Natural killer cell treated with Interleukin-12 subunit alpha and Interleukin-12 subunit beta and Interleukin-15 and Interleukin-18, amount 100 ng/mL, for 72 hours (primary cell): ENCODE measurements at regions not wholly inside any gene's neighbourhood (a gene's known extent, or its start where the extent isn't known, plus 50 kb on each side); places are given as distances from the start of the nearest gene placed in this dataset.
"Not testable (repeated sequence)": the region's sequence is repeated elsewhere in the genome, so short reads cannot be mapped to it uniquely, and the experiment has no call there.

Experiments
- ATAC-seq, 2 donors: fragments of 150-1000 bp; cut with Tn5 transposase in 1 of 2; sonication (Bioruptor Pico), chemical (Tn5 transposase) in 1 of 2; 2 replicates each; pipeline ENCODE4 v1.10.0; 2021
- DNase-seq: peaks from one replicate; pipeline ENCODE4 v3.0.0; 2022; ENCODE audit warnings: low spot score
- H3K27ac Mint-ChIP-seq, 2 donors: 1 replicate in 1 of 2; 2 replicates in 1 of 2; pipeline ENCODE4 v1.8.0; 2022; ENCODE audit warnings: mixed read lengths in 2 of 2, mild to moderate bottlenecking in 1 of 2, moderate library complexity in 1 of 2
- H3K27me3 Mint-ChIP-seq, 2 donors: 1 replicate in 1 of 2; 2 replicates in 1 of 2; pipeline ENCODE4 v1.8.0; 2022; ENCODE audit warnings: mixed read lengths in 2 of 2
- H3K36me3 Mint-ChIP-seq: one replicate; pipeline ENCODE4 v1.8.0; 2022; ENCODE audit warnings: mixed read lengths
- H3K4me1 Mint-ChIP-seq, 2 donors: 1 replicate in 1 of 2; 2 replicates in 1 of 2; pipeline ENCODE4 v1.8.0; 2022; ENCODE audit warnings: low read depth in 2 of 2, mixed read lengths in 2 of 2, mild to moderate bottlenecking in 1 of 2
- H3K4me3 Mint-ChIP-seq: one replicate; pipeline ENCODE4 v1.8.0; 2022; ENCODE audit warnings: mixed read lengths
- H3K9me3 Mint-ChIP-seq: 2 replicates; pipeline ENCODE4 v1.8.0; 2022; ENCODE audit warnings: mixed read lengths

- ATAC-seq (no peak), DNase-seq (no peak)
- Mint-ChIP-seq H3K27ac (no peak overlapping the region), H3K4me3 (no peak overlapping the region), H3K27me3 (no peaks in the 10 kb centered on the region), H3K36me3 (no peaks in the 10 kb centered on the region), H3K4me1 (no peaks in the 10 kb centered on the region), H3K9me3 (peaks cover 8% of the 10 kb centered on the region)
Measured at GRCh38 chr6:76592566-76592965, 520.1 kb upstream of the IMPG1 start.

- H3K4me3 Mint-ChIP-seq, result no peak overlapping the region
- no peak for DNase-seq
- H3K27me3 Mint-ChIP-seq, result no peaks in the 10 kb centered on the region
- H3K4me1 Mint-ChIP-seq, result no peaks in the 10 kb centered on the region
- no peak for ATAC-seq
- peaks cover 5% of the 10 kb centered on the region for H3K9me3 Mint-ChIP-seq
- H3K36me3 Mint-ChIP-seq, result peaks cover 1% of the 10 kb centered on the region
- H3K27ac Mint-ChIP-seq, result no peak overlapping the region
Measured at GRCh38 chr6:76587271-76587670, 514.8 kb upstream of the IMPG1 start.

- Mint-ChIP-seq H3K4me1 (no peaks in the 10 kb centered on the region), H3K4me3 (no peak overlapping the region), H3K27ac (no peak overlapping the region), H3K27me3 (no peaks in the 10 kb centered on the region), H3K36me3 (peaks cover 6% of the 10 kb centered on the region), H3K9me3 (peaks cover 11% of the 10 kb centered on the region)
- no peak for DNase-seq
- ATAC-seq, result no peak
Measured at GRCh38 chr6:76584121-76584520, 511.7 kb upstream of the IMPG1 start.

- H3K4me3 Mint-ChIP-seq, result no peak overlapping the region
- no peaks in the 10 kb centered on the region for H3K4me1 Mint-ChIP-seq
- ATAC-seq (no peak), DNase-seq (no peak)
- no peak overlapping the region for H3K27ac Mint-ChIP-seq
- peaks cover 6% of the 10 kb centered on the region for H3K36me3 Mint-ChIP-seq
- H3K27me3 Mint-ChIP-seq, result no peaks in the 10 kb centered on the region
- peaks cover 20% of the 10 kb centered on the region for H3K9me3 Mint-ChIP-seq
Measured at GRCh38 chr6:76578746-76579145, 506.3 kb upstream of the IMPG1 start.

- H3K4me1 Mint-ChIP-seq, result no peaks in the 10 kb centered on the region
- ATAC-seq (no peak), DNase-seq (no peak)
- H3K36me3 Mint-ChIP-seq, result no peaks in the 10 kb centered on the region
- H3K27ac Mint-ChIP-seq, result no peak overlapping the region
- H3K27me3 Mint-ChIP-seq, result no peaks in the 10 kb centered on the region
- no peak overlapping the region for H3K4me3 Mint-ChIP-seq
- H3K9me3 Mint-ChIP-seq, result peaks cover 14% of the 10 kb centered on the region
Measured at GRCh38 chr6:76574746-76575145, 502.3 kb upstream of the IMPG1 start.

GRCh38 chr6:76565932-76566331 lies 493.5 kb upstream of the IMPG1 start:
- ATAC-seq (no peak), DNase-seq (no peak)
- Mint-ChIP-seq H3K27ac (no peak overlapping the region), H3K4me1 (no peaks in the 10 kb centered on the region), H3K9me3 (peaks cover 17% of the 10 kb centered on the region), H3K27me3 (no peaks in the 10 kb centered on the region), H3K4me3 (no peak overlapping the region), H3K36me3 (peaks cover 11% of the 10 kb centered on the region)

- not testable (repeated sequence) for H3K27me3 Mint-ChIP-seq, H3K4me3 Mint-ChIP-seq, H3K4me1 Mint-ChIP-seq, DNase-seq, H3K27ac Mint-ChIP-seq, ATAC-seq, H3K36me3 Mint-ChIP-seq
- H3K9me3 Mint-ChIP-seq, result peaks cover 11% of the 10 kb centered on the region
Measured at GRCh38 chr6:76562371-76562770, 489.9 kb upstream of the IMPG1 start.

GRCh38 chr6:76560851-76561755 lies 488.6 kb upstream of the IMPG1 start:
- not testable (repeated sequence) for ATAC-seq, H3K4me1 Mint-ChIP-seq, DNase-seq, H3K27me3 Mint-ChIP-seq, H3K4me3 Mint-ChIP-seq, H3K27ac Mint-ChIP-seq, H3K36me3 Mint-ChIP-seq
- peaks cover 10% of the 10 kb centered on the region for H3K9me3 Mint-ChIP-seq

- Mint-ChIP-seq H3K27me3 (no peaks in the 10 kb centered on the region), H3K4me3 (no peak overlapping the region), H3K9me3 (peaks cover 18% of the 10 kb centered on the region), H3K36me3 (peaks cover 4% of the 10 kb centered on the region), H3K27ac (no peak overlapping the region), H3K4me1 (no peaks in the 10 kb centered on the region)
- DNase-seq (no peak), ATAC-seq (no peak)
Measured at GRCh38 chr6:76553256-76553655, 480.8 kb upstream of the IMPG1 start.

GRCh38 chr6:76552268-76552667 lies 479.8 kb upstream of the IMPG1 start:
- H3K27ac Mint-ChIP-seq, result no peak overlapping the region
- H3K36me3 Mint-ChIP-seq, result no peaks in the 10 kb centered on the region
- no peaks in the 10 kb centered on the region for H3K27me3 Mint-ChIP-seq
- peaks cover 14% of the 10 kb centered on the region for H3K9me3 Mint-ChIP-seq
- ATAC-seq (no peak), DNase-seq (no peak)
- H3K4me3 Mint-ChIP-seq, result no peak overlapping the region
- H3K4me1 Mint-ChIP-seq, result no peaks in the 10 kb centered on the region

- Mint-ChIP-seq H3K27ac (no peak overlapping the region), H3K4me1 (no peaks in the 10 kb centered on the region), H3K9me3 (peaks cover 34% of the 10 kb centered on the region)
Measured at GRCh38 chr6:76533661-76534060, 461.2 kb upstream of the IMPG1 start.

GRCh38 chr6:76532647-76533046 lies 460.2 kb upstream of the IMPG1 start:
- no peaks in the 10 kb centered on the region for H3K4me1 Mint-ChIP-seq
- no peaks in the 10 kb centered on the region for H3K27me3 Mint-ChIP-seq
- no peak for ATAC-seq
- no peak for DNase-seq
- H3K4me3 Mint-ChIP-seq, result no peak overlapping the region
- peaks cover 5% of the 10 kb centered on the region for H3K36me3 Mint-ChIP-seq
- no peak overlapping the region for H3K27ac Mint-ChIP-seq
- peaks cover 36% of the 10 kb centered on the region for H3K9me3 Mint-ChIP-seq

More at GRCh38 chr6:76533661-76534060, 461.2 kb upstream of the IMPG1 start:
- Mint-ChIP-seq H3K4me3 (no peak overlapping the region), H3K36me3 (peaks cover 5% of the 10 kb centered on the region), H3K27me3 (no peaks in the 10 kb centered on the region)
- no peak for ATAC-seq
- DNase-seq, result no peak

GRCh38 chr6:76518443-76518842 lies 446.0 kb upstream of the IMPG1 start:
- ATAC-seq, result no peak
- Mint-ChIP-seq H3K4me1 (no peaks in the 10 kb centered on the region), H3K36me3 (no peaks in the 10 kb centered on the region), H3K4me3 (no peak overlapping the region), H3K27ac (no peak overlapping the region), H3K9me3 (peaks cover 14% of the 10 kb centered on the region), H3K27me3 (no peaks in the 10 kb centered on the region)
- no peak for DNase-seq

GRCh38 chr6:76516924-76517323 lies 444.5 kb upstream of the IMPG1 start:
- H3K4me3 Mint-ChIP-seq, result no peak overlapping the region
- no peak overlapping the region for H3K27ac Mint-ChIP-seq
- H3K36me3 Mint-ChIP-seq, result peaks cover 5% of the 10 kb centered on the region
- no peaks in the 10 kb centered on the region for H3K27me3 Mint-ChIP-seq
- H3K9me3 Mint-ChIP-seq, result peaks cover 13% of the 10 kb centered on the region
- DNase-seq, result no peak
- no peaks in the 10 kb centered on the region for H3K4me1 Mint-ChIP-seq
- ATAC-seq, result no peak

GRCh38 chr6:76510489-76510888 lies 438.0 kb upstream of the IMPG1 start:
- Mint-ChIP-seq H3K9me3 (peaks cover 8% of the 10 kb centered on the region), H3K27me3 (no peaks in the 10 kb centered on the region), H3K4me3 (no peak overlapping the region), H3K4me1 (no peaks in the 10 kb centered on the region), H3K36me3 (peaks cover 10% of the 10 kb centered on the region), H3K27ac (no peak overlapping the region)
- no peak for DNase-seq
- ATAC-seq, result no peak
